ENCODE measurements at regions not wholly inside any gene's neighbourhood (a gene's known extent, or its start where the extent isn't known, plus 50 kb on each side); places are given as distances from the start of the nearest gene placed in this dataset.

DNA sequence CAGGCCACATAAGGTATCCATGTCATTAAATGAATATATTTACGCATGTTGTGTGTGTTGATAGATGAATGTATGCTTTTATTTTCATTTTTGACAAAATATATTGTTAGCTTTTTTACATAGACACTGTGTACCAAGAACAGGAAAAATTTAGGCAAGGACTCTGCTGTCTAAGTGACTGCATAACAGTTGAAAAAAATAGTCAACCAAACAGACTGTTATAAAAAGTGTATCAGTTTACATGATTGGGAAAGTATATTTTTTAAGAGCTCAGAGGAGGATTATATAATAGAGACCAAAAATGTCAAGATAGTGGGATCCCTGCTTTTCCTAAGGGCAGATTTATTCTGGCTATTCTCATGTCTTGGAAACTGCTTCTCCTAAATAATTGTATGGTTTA is 858.0 kb downstream of the SLITRK1 start:
- ChIA-PET POLR2A (no interaction called here), CTCF (no interaction called here)
- no peaks in the 10 kb centered on the region for H3K4me1 ChIP-seq (ENCODE audit: control insufficient read depth, insufficient read depth, low read length)
- H3K27ac ChIP-seq (ENCODE audit: extremely low read depth, low read depth, low read length): no peak overlapping the region
- TF ChIP-seq ZNF768 (tag by site-specific recombination; IDR thresholded peaks at IDR 0.05) (no peak), ZNF664 (tag by site-specific recombination; IDR thresholded peaks at IDR 0.05) (no peak), ZIC2 (tag by site-specific recombination; IDR thresholded peaks at IDR 0.05) (no peak), ZNF341 (tag by site-specific recombination; IDR thresholded peaks at IDR 0.05; ENCODE audit: low read depth) (no peak), OSR2 (tag by site-specific recombination; IDR thresholded peaks at IDR 0.05) (no peak), ZXDB (tag by site-specific recombination; IDR thresholded peaks at IDR 0.05) (no peak), ZNF274 (IDR thresholded peaks at IDR 0.05; ENCODE audit: low read length) (no peak), ZNF274 (tag by site-specific recombination; IDR thresholded peaks at IDR 0.05; ENCODE audit: borderline replicate concordance) (no peak), ZNF112 (tag by site-specific recombination; IDR thresholded peaks at IDR 0.05) (no peak), ZNF791 (tag by site-specific recombination; IDR thresholded peaks at IDR 0.05) (no peak), ZNF555 (tag by site-specific recombination; conservative IDR thresholded peaks at IDR 0.05) (no peak), ZNF610 (tag by site-specific recombination; IDR thresholded peaks at IDR 0.05; ENCODE audit: borderline replicate concordance) (no peak), ZNF19 (tag by site-specific recombination; IDR thresholded peaks at IDR 0.05; ENCODE audit: low read depth) (no peak), ZNF354C (tag by site-specific recombination; IDR thresholded peaks at IDR 0.05; ENCODE audit: borderline replicate concordance, low read depth) (no peak)
- no peak overlapping the region for H3K4me3 ChIP-seq (ENCODE audit: low read depth, low read length)
- no peaks in the 10 kb centered on the region for H3K36me3 ChIP-seq (ENCODE audit: control insufficient read depth in 2 of 2, insufficient read depth in 1 of 2, low read length in 2 of 2)
- H3K9me3 ChIP-seq (ENCODE audit: control insufficient read depth, insufficient read depth, low read depth, low read length): no peaks in the 10 kb centered on the region

DNA sequence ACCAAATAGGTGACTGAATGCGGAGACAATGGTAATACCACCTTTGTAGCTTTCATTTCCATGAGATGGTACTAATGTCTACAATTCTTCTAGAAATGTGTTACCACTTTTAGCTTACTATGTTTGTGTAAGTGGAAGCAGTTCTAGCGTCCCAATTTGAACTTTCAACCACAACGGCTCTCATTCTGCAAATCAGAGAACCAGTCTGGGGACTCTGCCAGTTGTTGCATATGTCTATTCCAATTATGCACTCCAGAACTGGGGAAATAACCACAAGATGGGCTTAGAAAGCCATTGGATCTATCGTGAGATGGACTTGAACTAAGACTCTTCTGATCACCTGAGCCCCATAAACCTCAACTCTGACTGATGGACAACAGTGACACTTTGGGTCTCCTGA is 862.3 kb downstream of the SLITRK1 start:
- no peak overlapping the region for H3K4me3 ChIP-seq (ENCODE audit: low read depth, low read length)
- CTCF ChIA-PET: no interaction called here
- H3K9me3 ChIP-seq (ENCODE audit: control insufficient read depth, insufficient read depth, low read depth, low read length): no peaks in the 10 kb centered on the region
- TF ChIP-seq, protein P1, sequence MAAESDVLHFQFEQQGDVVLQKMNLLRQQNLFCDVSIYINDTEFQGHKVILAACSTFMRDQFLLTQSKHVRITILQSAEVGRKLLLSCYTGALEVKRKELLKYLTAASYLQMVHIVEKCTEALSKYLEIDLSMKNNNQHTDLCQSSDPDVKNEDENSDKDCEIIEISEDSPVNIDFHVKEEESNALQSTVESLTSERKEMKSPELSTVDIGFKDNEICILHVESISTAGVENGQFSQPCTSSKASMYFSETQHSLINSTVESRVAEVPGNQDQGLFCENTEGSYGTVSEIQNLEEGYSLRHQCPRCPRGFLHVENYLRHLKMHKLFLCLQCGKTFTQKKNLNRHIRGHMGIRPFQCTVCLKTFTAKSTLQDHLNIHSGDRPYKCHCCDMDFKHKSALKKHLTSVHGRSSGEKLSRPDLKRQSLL (tag by site-specific recombination; IDR thresholded peaks at IDR 0.05): no peak
- TF ChIP-seq TRIM28 (IDR thresholded peaks at IDR 0.05; ENCODE audit: borderline replicate concordance, low read length): no peak
- no peak for TF ChIP-seq ZFP37 (tag by site-specific recombination; IDR thresholded peaks at IDR 0.05)
- TF ChIP-seq, protein P2, sequence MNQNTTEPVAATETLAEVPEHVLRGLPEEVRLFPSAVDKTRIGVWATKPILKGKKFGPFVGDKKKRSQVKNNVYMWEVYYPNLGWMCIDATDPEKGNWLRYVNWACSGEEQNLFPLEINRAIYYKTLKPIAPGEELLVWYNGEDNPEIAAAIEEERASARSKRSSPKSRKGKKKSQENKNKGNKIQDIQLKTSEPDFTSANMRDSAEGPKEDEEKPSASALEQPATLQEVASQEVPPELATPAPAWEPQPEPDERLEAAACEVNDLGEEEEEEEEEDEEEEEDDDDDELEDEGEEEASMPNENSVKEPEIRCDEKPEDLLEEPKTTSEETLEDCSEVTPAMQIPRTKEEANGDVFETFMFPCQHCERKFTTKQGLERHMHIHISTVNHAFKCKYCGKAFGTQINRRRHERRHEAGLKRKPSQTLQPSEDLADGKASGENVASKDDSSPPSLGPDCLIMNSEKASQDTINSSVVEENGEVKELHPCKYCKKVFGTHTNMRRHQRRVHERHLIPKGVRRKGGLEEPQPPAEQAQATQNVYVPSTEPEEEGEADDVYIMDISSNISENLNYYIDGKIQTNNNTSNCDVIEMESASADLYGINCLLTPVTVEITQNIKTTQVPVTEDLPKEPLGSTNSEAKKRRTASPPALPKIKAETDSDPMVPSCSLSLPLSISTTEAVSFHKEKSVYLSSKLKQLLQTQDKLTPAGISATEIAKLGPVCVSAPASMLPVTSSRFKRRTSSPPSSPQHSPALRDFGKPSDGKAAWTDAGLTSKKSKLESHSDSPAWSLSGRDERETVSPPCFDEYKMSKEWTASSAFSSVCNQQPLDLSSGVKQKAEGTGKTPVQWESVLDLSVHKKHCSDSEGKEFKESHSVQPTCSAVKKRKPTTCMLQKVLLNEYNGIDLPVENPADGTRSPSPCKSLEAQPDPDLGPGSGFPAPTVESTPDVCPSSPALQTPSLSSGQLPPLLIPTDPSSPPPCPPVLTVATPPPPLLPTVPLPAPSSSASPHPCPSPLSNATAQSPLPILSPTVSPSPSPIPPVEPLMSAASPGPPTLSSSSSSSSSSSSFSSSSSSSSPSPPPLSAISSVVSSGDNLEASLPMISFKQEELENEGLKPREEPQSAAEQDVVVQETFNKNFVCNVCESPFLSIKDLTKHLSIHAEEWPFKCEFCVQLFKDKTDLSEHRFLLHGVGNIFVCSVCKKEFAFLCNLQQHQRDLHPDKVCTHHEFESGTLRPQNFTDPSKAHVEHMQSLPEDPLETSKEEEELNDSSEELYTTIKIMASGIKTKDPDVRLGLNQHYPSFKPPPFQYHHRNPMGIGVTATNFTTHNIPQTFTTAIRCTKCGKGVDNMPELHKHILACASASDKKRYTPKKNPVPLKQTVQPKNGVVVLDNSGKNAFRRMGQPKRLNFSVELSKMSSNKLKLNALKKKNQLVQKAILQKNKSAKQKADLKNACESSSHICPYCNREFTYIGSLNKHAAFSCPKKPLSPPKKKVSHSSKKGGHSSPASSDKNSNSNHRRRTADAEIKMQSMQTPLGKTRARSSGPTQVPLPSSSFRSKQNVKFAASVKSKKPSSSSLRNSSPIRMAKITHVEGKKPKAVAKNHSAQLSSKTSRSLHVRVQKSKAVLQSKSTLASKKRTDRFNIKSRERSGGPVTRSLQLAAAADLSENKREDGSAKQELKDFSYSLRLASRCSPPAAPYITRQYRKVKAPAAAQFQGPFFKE (tag by site-specific recombination; IDR thresholded peaks at IDR 0.05; ENCODE audit: borderline replicate concordance): no peak
- TF ChIP-seq ZNF114 (tag by site-specific recombination; IDR thresholded peaks at IDR 0.05): no peak
- no peak for TF ChIP-seq ZNF121 (tag by site-specific recombination; IDR thresholded peaks at IDR 0.05)
- TF ChIP-seq, protein P3, sequence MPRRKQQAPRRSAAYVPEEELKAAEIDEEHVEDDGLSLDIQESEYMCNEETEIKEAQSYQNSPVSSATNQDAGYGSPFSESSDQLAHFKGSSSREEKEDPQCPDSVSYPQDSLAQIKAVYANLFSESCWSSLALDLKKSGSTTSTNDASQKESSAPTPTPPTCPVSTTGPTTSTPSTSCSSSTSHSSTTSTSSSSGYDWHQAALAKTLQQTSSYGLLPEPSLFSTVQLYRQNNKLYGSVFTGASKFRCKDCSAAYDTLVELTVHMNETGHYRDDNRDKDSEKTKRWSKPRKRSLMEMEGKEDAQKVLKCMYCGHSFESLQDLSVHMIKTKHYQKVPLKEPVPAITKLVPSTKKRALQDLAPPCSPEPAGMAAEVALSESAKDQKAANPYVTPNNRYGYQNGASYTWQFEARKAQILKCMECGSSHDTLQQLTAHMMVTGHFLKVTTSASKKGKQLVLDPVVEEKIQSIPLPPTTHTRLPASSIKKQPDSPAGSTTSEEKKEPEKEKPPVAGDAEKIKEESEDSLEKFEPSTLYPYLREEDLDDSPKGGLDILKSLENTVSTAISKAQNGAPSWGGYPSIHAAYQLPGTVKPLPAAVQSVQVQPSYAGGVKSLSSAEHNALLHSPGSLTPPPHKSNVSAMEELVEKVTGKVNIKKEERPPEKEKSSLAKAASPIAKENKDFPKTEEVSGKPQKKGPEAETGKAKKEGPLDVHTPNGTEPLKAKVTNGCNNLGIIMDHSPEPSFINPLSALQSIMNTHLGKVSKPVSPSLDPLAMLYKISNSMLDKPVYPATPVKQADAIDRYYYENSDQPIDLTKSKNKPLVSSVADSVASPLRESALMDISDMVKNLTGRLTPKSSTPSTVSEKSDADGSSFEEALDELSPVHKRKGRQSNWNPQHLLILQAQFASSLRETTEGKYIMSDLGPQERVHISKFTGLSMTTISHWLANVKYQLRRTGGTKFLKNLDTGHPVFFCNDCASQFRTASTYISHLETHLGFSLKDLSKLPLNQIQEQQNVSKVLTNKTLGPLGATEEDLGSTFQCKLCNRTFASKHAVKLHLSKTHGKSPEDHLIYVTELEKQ (tag by site-specific recombination; IDR thresholded peaks at IDR 0.05; ENCODE audit: borderline replicate concordance): no peak
- no peak for TF ChIP-seq ZNF555 (tag by site-specific recombination; conservative IDR thresholded peaks at IDR 0.05)
- H3K4me1 ChIP-seq (ENCODE audit: control insufficient read depth, insufficient read depth, low read length): no peaks in the 10 kb centered on the region
- POLR2A ChIA-PET: no interaction called here
- no peak overlapping the region for H3K27ac ChIP-seq (ENCODE audit: extremely low read depth, low read depth, low read length)
- H3K36me3 ChIP-seq (ENCODE audit: control insufficient read depth in 2 of 2, insufficient read depth in 1 of 2, low read length in 2 of 2): no peaks in the 10 kb centered on the region
